Fibroblast of pulmonary artery (primary cell): ENCODE measurements at regions not wholly inside any gene's neighbourhood (a gene's known extent, or its start where the extent isn't known, plus 50 kb on each side); places are given as distances from the start of the nearest gene placed in this dataset.

Source experiments
- DNase-seq: peaks from one replicate; pipeline ENCODE4 v3.0.0-alpha.2; 2010; ENCODE audit warnings: low read depth
- H3K4me3 ChIP-seq: replicated peaks from 2 replicates; pipeline ENCODE4 v1.5.1; 2011; ENCODE audit warnings: low read depth, mild to moderate bottlenecking, control low read depth, low read length, moderate library complexity
- CTCF ChIP-seq: IDR thresholded peaks from 2 replicates; pipeline ENCODE4 v1.5.1; 2011; ENCODE audit warnings: mild to moderate bottlenecking, control low read depth, low read length, inconsistent platforms; ENCODE audit errors: missing control alignments

GRCh38 chr6:138570725-138571029 is 71.4 kb upstream of the NHSL1 start:
- no peak overlapping the region for H3K4me3 ChIP-seq
- no peak for TF ChIP-seq CTCF
- no peak for DNase-seq

GRCh38 chr6:138571181-138571580 is 71.9 kb upstream of the NHSL1 start:
- H3K4me3 ChIP-seq: peak overlapping the region; percentile 59

GRCh38 chr6:138571585-138572166 is 72.4 kb upstream of the NHSL1 start:
- TF ChIP-seq CTCF: no peak
- DNase-seq: no peak
- H3K4me3 ChIP-seq: peak overlapping the region; percentile 59

More at GRCh38 chr6:138571181-138571580, 71.9 kb upstream of the NHSL1 start:
- no peak for TF ChIP-seq CTCF
- DNase-seq: no peak

GRCh38 chr6:138572167-138572875 is 73.0 kb upstream of the NHSL1 start:
- peak; percentile 87 for DNase-seq
- H3K4me3 ChIP-seq: peak overlapping the region; percentile 59

GRCh38 chr6:138572885-138573284 is 73.6 kb upstream of the NHSL1 start:
- DNase-seq: no peak
- no peak overlapping the region for H3K4me3 ChIP-seq
- TF ChIP-seq CTCF: no peak

More at GRCh38 chr6:138572167-138572875, 73.0 kb upstream of the NHSL1 start:
- no peak for TF ChIP-seq CTCF

GRCh38 chr6:138575257-138575656 is 76.0 kb upstream of the NHSL1 start:
- H3K4me3 ChIP-seq: no peak overlapping the region
- no peak for DNase-seq
- no peak for TF ChIP-seq CTCF

- H3K4me3 ChIP-seq: no peak overlapping the region
- TF ChIP-seq CTCF: no peak
- no peak for DNase-seq
Observed at GRCh38 chr6:138576313-138576712, 77.0 kb upstream of the NHSL1 start.
